ENCODE measurements at regions not wholly inside any gene's neighbourhood (a gene's known extent, or its start where the extent isn't known, plus 50 kb on each side); places are given as distances from the start of the nearest gene placed in this dataset.

- 59 to 66% methylated on average over 3 of the region's 3 CpGs for WGBS, 2 donors
- ATAC-seq (ENCODE audit: low FRiP score in 2 of 2): no peak
These were observed 64.5 kb downstream of the TUSC1 start for GRCh38 chr9:25613709-25614108.

GRCh38 chr9:25603106-25603505, 75.1 kb downstream of the TUSC1 start:
- DNase-seq (no peak), ATAC-seq (ENCODE audit: low FRiP score in 2 of 2) (no peak)
- Histone ChIP-seq H3K27me3 (no peaks in the 10 kb centered on the region), H3K36me3 (no peaks in the 10 kb centered on the region), H3K27ac (no peak overlapping the region), H3K4me3 (no peak overlapping the region), H3K9me3 (no peaks in the 10 kb centered on the region), H3K4me1 (no peaks in the 10 kb centered on the region)
- no peak for TF ChIP-seq POLR2AphosphoS5 (IDR thresholded peaks at IDR 0.05)
- no peak for TF ChIP-seq CTCF (IDR thresholded peaks at IDR 0.05)
- no peak for TF ChIP-seq POLR2A (IDR thresholded peaks at IDR 0.05)
- no peak for TF ChIP-seq EP300 (IDR thresholded peaks at IDR 0.05)

More at GRCh38 chr9:25613709-25614108, 64.5 kb downstream of the TUSC1 start:
- TF ChIP-seq CTCF (IDR thresholded peaks at IDR 0.05): no peak
- TF ChIP-seq POLR2AphosphoS5 (IDR thresholded peaks at IDR 0.05): no peak
- TF ChIP-seq POLR2A (IDR thresholded peaks at IDR 0.05): no peak
- TF ChIP-seq EP300 (IDR thresholded peaks at IDR 0.05): no peak
- Histone ChIP-seq H3K4me3 (no peak overlapping the region), H3K27me3 (no peaks in the 10 kb centered on the region), H3K27ac (no peak overlapping the region), H3K9me3 (no peaks in the 10 kb centered on the region), H3K4me1 (no peaks in the 10 kb centered on the region), H3K36me3 (no peaks in the 10 kb centered on the region)
- no peak for DNase-seq

GRCh38 chr9:25602400-25603044, 75.7 kb downstream of the TUSC1 start:
- ATAC-seq (ENCODE audit: low FRiP score in 2 of 2) (no peak), DNase-seq (no peak)
- H3K9me3 ChIP-seq: no peaks in the 10 kb centered on the region
- H3K27me3 ChIP-seq: no peaks in the 10 kb centered on the region
- TF ChIP-seq EP300 (IDR thresholded peaks at IDR 0.05): no peak
- TF ChIP-seq POLR2AphosphoS5 (IDR thresholded peaks at IDR 0.05): no peak
- TF ChIP-seq CTCF (IDR thresholded peaks at IDR 0.05): no peak
- no peak for TF ChIP-seq POLR2A (IDR thresholded peaks at IDR 0.05)
- no peak overlapping the region for H3K4me3 ChIP-seq
- H3K36me3 ChIP-seq: no peaks in the 10 kb centered on the region
- WGBS, 2 donors: 59 to 61% methylated on average over 6 of the region's 6 CpGs
- no peaks in the 10 kb centered on the region for H3K4me1 ChIP-seq
- no peak overlapping the region for H3K27ac ChIP-seq

- H3K27ac ChIP-seq: no peak overlapping the region
- H3K9me3 ChIP-seq: no peaks in the 10 kb centered on the region
- WGBS, 2 donors: 65 to 73% methylated on average over 1 of the region's 1 CpG
- H3K36me3 ChIP-seq: no peaks in the 10 kb centered on the region
- DNase-seq (no peak), ATAC-seq (ENCODE audit: low FRiP score in 2 of 2) (no peak)
- no peaks in the 10 kb centered on the region for H3K27me3 ChIP-seq
- no peak for TF ChIP-seq POLR2A (IDR thresholded peaks at IDR 0.05)
- no peak for TF ChIP-seq EP300 (IDR thresholded peaks at IDR 0.05)
- no peak for TF ChIP-seq POLR2AphosphoS5 (IDR thresholded peaks at IDR 0.05)
- TF ChIP-seq CTCF (IDR thresholded peaks at IDR 0.05): no peak
- H3K4me3 ChIP-seq: no peak overlapping the region
- no peaks in the 10 kb centered on the region for H3K4me1 ChIP-seq
These were observed 77.7 kb downstream of the TUSC1 start for GRCh38 chr9:25600501-25600900.

- TF ChIP-seq CTCF (IDR thresholded peaks at IDR 0.05) (no peak), POLR2A (IDR thresholded peaks at IDR 0.05) (no peak), POLR2AphosphoS5 (IDR thresholded peaks at IDR 0.05) (no peak), EP300 (IDR thresholded peaks at IDR 0.05) (no peak)
- Histone ChIP-seq H3K9me3 (no peaks in the 10 kb centered on the region), H3K27me3 (no peaks in the 10 kb centered on the region), H3K4me1 (no peaks in the 10 kb centered on the region), H3K4me3 (no peak overlapping the region), H3K36me3 (no peaks in the 10 kb centered on the region), H3K27ac (no peak overlapping the region)
- ATAC-seq (ENCODE audit: low FRiP score in 2 of 2): no peak
- DNase-seq: no peak
- 59 to 69% methylated on average over 2 of the region's 2 CpGs for WGBS, 2 donors
These were observed 93.6 kb downstream of the TUSC1 start for GRCh38 chr9:25584611-25585010.
